EH (cell line): ENCODE measurements at regions not wholly inside any gene's neighbourhood (a gene's known extent, or its start where the extent isn't known, plus 50 kb on each side); places are given as distances from the start of the nearest gene placed in this dataset.
"Not testable (repeated sequence)": the region's sequence is repeated elsewhere in the genome, so short reads cannot be mapped to it uniquely, and the experiment has no call there.

ENCODE experiments used
- DNase-seq: peaks from one replicate; pipeline ENCODE4 v3.0.0-alpha.2; 2015; ENCODE audit warnings: low read depth

- no peak for DNase-seq
Observed at GRCh38 chr5:57069115-57069835, 104.6 kb upstream of the GPBP1 start.

GRCh38 chr5:57072218-57072892 lies 101.5 kb upstream of the GPBP1 start:
- DNase-seq: no peak

GRCh38 chr5:57082441-57083067 lies 91.3 kb upstream of the GPBP1 start:
- peak; percentile 20 for DNase-seq

- no peak for DNase-seq
Observed at GRCh38 chr5:57085306-57086081, 88.4 kb upstream of the GPBP1 start.

GRCh38 chr5:57087947-57088346 lies 85.9 kb upstream of the GPBP1 start:
- DNase-seq: not testable (repeated sequence)

GRCh38 chr5:57094753-57095683 lies 78.8 kb upstream of the GPBP1 start:
- DNase-seq: peak; percentile 25

GRCh38 chr5:57097526-57097925 lies 76.3 kb upstream of the GPBP1 start:
- no peak for DNase-seq

- DNase-seq: no peak
Observed at GRCh38 chr5:57102189-57102904, 71.5 kb upstream of the GPBP1 start.

- DNase-seq: no peak
Observed at GRCh38 chr5:57102905-57103255, 71.0 kb upstream of the GPBP1 start.

- no peak for DNase-seq
Observed at GRCh38 chr5:57103317-57103907, 70.4 kb upstream of the GPBP1 start.

GRCh38 chr5:57106661-57107060 lies 67.2 kb upstream of the GPBP1 start:
- no peak for DNase-seq

- no peak for DNase-seq
Observed at GRCh38 chr5:57111993-57112392, 61.9 kb upstream of the GPBP1 start.

- no peak for DNase-seq
Observed at GRCh38 chr5:57113481-57113880, 60.4 kb upstream of the GPBP1 start.

- peak; percentile 1 for DNase-seq
Observed at GRCh38 chr5:57117596-57117995, 56.3 kb upstream of the GPBP1 start.

- no peak for DNase-seq
Observed at GRCh38 chr5:57119031-57119430, 54.8 kb upstream of the GPBP1 start.

- no peak for DNase-seq
Observed at GRCh38 chr5:57124014-57124413, 49.8 kb upstream of the GPBP1 start.
